ENCODE measurements at regions not wholly inside any gene's neighbourhood (a gene's known extent, or its start where the extent isn't known, plus 50 kb on each side); places are given as distances from the start of the nearest gene placed in this dataset.

- TF ChIP-seq POLR2A (IDR thresholded peaks at IDR 0.05), result no peak
- no peak for TF ChIP-seq CTCF (IDR thresholded peaks at IDR 0.05)
- no peak for TF ChIP-seq EP300 (IDR thresholded peaks at IDR 0.05)
Measured at GRCh38 chr11:16596231-16596630, 142.2 kb upstream of the C11orf58 start.

Measured in tibial nerve (tissue), 4 donors.